ENCODE measurements at regions not wholly inside any gene's neighbourhood (a gene's known extent, or its start where the extent isn't known, plus 50 kb on each side); places are given as distances from the start of the nearest gene placed in this dataset.

DNA sequence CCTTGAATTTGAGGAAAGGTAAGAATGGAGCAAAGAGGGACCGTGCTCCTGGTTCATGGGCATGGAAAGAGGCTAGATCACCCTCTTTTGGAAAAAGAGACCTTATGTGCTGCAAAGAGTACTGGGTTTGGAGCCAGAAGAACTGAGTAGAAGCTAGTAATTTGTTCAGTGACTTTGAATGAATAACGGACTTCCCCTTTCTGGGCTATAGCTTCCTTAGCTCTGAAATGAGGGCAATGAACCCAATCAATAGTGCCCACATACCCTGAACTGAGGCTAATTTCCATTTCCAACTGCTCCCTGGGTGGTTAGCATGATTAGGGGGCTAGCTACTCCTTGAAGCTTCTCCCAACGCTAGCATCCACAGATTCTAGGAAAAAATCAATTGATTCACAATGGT, 121.4 kb downstream of the UNC5CL start:
- H3K9me3 ChIP-seq (ENCODE audit: control insufficient read depth, low read depth, low read length) = no peaks in the 10 kb centered on the region
- no peak overlapping the region for H3K9ac ChIP-seq (ENCODE audit: control insufficient read depth, extremely low read depth, insufficient read depth, low read length)
- H3K27ac ChIP-seq (ENCODE audit: control insufficient read depth, insufficient read depth, low read length) = no peak overlapping the region
- DNase-seq (ENCODE audit: low read depth, low spot score) (no peak), FAIRE-seq (no peak)
- H3K4me1 ChIP-seq (ENCODE audit: control insufficient read depth, extremely low read depth, insufficient read depth, low read length) = no peaks in the 10 kb centered on the region
- dilution Hi-C loops (cut with MboI; ENCODE audit: extremely low pct_ligation_motif_present, low sequenced_read_pairs) = no loop called here
- no peaks in the 10 kb centered on the region for H4K20me1 ChIP-seq (ENCODE audit: control insufficient read depth, extremely low read depth, insufficient read depth, low read length)
- no peak overlapping the region for H3K4me3 ChIP-seq (ENCODE audit: control insufficient read depth in 2 of 3, extremely low read depth in 1 of 3, insufficient read depth in 2 of 3, low read depth in 1 of 3, low read length in 3 of 3)
- no peak overlapping the region for H3K4me2 ChIP-seq (ENCODE audit: control insufficient read depth, extremely low read depth, insufficient read depth, low read depth, low read length)
- no peaks in the 10 kb centered on the region for H3K36me3 ChIP-seq (ENCODE audit: control insufficient read depth in 2 of 2, extremely low read depth in 1 of 2, insufficient read depth in 2 of 2, low read length in 2 of 2)
- no peaks in the 10 kb centered on the region for H3K9me1 ChIP-seq (ENCODE audit: control insufficient read depth, extremely low read depth, insufficient read depth, low read length)
- no peak overlapping the region for H2AFZ ChIP-seq (ENCODE audit: control insufficient read depth, low read length)
- peaks cover 6% of the 10 kb centered on the region for H3K27me3 ChIP-seq (ENCODE audit: control insufficient read depth, extremely low read depth, insufficient read depth, low read length)
- no peaks in the 10 kb centered on the region for H3K79me2 ChIP-seq (ENCODE audit: control insufficient read depth, insufficient read depth, low read length)
- TF ChIP-seq, protein P1, sequence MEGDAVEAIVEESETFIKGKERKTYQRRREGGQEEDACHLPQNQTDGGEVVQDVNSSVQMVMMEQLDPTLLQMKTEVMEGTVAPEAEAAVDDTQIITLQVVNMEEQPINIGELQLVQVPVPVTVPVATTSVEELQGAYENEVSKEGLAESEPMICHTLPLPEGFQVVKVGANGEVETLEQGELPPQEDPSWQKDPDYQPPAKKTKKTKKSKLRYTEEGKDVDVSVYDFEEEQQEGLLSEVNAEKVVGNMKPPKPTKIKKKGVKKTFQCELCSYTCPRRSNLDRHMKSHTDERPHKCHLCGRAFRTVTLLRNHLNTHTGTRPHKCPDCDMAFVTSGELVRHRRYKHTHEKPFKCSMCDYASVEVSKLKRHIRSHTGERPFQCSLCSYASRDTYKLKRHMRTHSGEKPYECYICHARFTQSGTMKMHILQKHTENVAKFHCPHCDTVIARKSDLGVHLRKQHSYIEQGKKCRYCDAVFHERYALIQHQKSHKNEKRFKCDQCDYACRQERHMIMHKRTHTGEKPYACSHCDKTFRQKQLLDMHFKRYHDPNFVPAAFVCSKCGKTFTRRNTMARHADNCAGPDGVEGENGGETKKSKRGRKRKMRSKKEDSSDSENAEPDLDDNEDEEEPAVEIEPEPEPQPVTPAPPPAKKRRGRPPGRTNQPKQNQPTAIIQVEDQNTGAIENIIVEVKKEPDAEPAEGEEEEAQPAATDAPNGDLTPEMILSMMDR (optimal IDR thresholded peaks at IDR 0.05 in 1 of 3, IDR thresholded peaks at IDR 0.05 in 1 of 3, conservative IDR thresholded peaks at IDR 0.05 in 1 of 3; ENCODE audit: extremely low read depth in 1 of 3, insufficient read depth in 2 of 3, low read length in 3 of 3) = no peak
- no peak for TF ChIP-seq EZH2 (IDR thresholded peaks at IDR 0.05; ENCODE audit: low read length)

DNA sequence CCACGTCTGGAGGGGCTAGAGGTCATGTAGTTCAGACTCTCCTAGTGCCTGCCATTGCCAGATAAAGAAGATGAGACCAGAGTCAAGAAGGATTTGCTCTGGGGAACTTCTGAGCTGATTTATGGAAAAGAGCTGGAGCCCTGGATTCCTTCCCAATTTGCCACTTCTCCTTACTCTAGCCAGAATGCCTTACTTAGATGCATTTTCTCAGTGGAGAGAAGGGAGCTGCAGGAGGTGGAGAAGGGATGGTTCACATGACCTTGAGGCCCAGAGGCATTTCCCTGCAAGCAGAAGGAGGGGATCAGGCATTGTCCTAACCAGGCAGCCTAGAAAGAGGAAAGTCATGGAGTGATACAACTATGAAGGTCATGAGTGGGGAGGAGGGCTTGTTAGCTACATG, 122.2 kb downstream of the UNC5CL start:
- Histone ChIP-seq H2AFZ (ENCODE audit: control insufficient read depth, low read length) (no peak overlapping the region), H3K4me3 (ENCODE audit: control insufficient read depth in 2 of 3, extremely low read depth in 1 of 3, insufficient read depth in 2 of 3, low read depth in 1 of 3, low read length in 3 of 3) (no peak overlapping the region), H3K79me2 (ENCODE audit: control insufficient read depth, insufficient read depth, low read length) (no peaks in the 10 kb centered on the region), H4K20me1 (ENCODE audit: control insufficient read depth, extremely low read depth, insufficient read depth, low read length) (no peaks in the 10 kb centered on the region), H3K4me2 (ENCODE audit: control insufficient read depth, extremely low read depth, insufficient read depth, low read depth, low read length) (no peak overlapping the region), H3K36me3 (ENCODE audit: control insufficient read depth in 2 of 2, extremely low read depth in 1 of 2, insufficient read depth in 2 of 2, low read length in 2 of 2) (no peaks in the 10 kb centered on the region), H3K4me1 (ENCODE audit: control insufficient read depth, extremely low read depth, insufficient read depth, low read length) (peaks cover 4% of the 10 kb centered on the region), H3K27ac (ENCODE audit: control insufficient read depth, insufficient read depth, low read length) (no peak overlapping the region), H3K9ac (ENCODE audit: control insufficient read depth, extremely low read depth, insufficient read depth, low read length) (no peak overlapping the region), H3K27me3 (ENCODE audit: control insufficient read depth, extremely low read depth, insufficient read depth, low read length) (peaks cover 6% of the 10 kb centered on the region), H3K9me3 (ENCODE audit: control insufficient read depth, low read depth, low read length) (no peaks in the 10 kb centered on the region), H3K9me1 (ENCODE audit: control insufficient read depth, extremely low read depth, insufficient read depth, low read length) (peaks cover 3% of the 10 kb centered on the region)
- dilution Hi-C loops (cut with MboI; ENCODE audit: extremely low pct_ligation_motif_present, low sequenced_read_pairs) = no loop called here
- DNase-seq (ENCODE audit: low read depth, low spot score) = no peak
- no peak for FAIRE-seq
- no peak for TF ChIP-seq EZH2 (IDR thresholded peaks at IDR 0.05; ENCODE audit: low read length)
- TF ChIP-seq, protein P1 (optimal IDR thresholded peaks at IDR 0.05 in 1 of 3, IDR thresholded peaks at IDR 0.05 in 1 of 3, conservative IDR thresholded peaks at IDR 0.05 in 1 of 3; ENCODE audit: extremely low read depth in 1 of 3, insufficient read depth in 2 of 3, low read length in 3 of 3) = no peak
